ENCODE measurements at regions not wholly inside any gene's neighbourhood (a gene's known extent, or its start where the extent isn't known, plus 50 kb on each side); places are given as distances from the start of the nearest gene placed in this dataset.

- H2BK5ac ChIP-seq (ENCODE audit: insufficient read length, low read length): no peak overlapping the region
- H3K36me3 Mint-ChIP-seq (ENCODE audit: insufficient read depth in 1 of 3, low read depth in 3 of 3): peaks cover 5 to 19% (median 15%) of the 10 kb centered on the region in 3 experiments
- no peak overlapping the region for H3K4me3 Mint-ChIP-seq
- no peaks in the 10 kb centered on the region for H3K79me1 ChIP-seq (ENCODE audit: insufficient read depth, low read depth, low read length, poor library complexity, severe bottlenecking)
- no peak overlapping the region for H4K91ac ChIP-seq (ENCODE audit: insufficient read length, low read depth, low read length)
- H3K4me1 Mint-ChIP-seq: no peaks in the 10 kb centered on the region
- H3T11ph ChIP-seq (ENCODE audit: low read length): no peak overlapping the region
- H3K23me2 ChIP-seq (ENCODE audit: insufficient read length, low read depth, low read length, poor library complexity, severe bottlenecking): no peaks in the 10 kb centered on the region
- H3K9me3 ChIP-seq (ENCODE audit: control insufficient read depth, low read depth, low read length): no peaks in the 10 kb centered on the region
- no peak overlapping the region for H3K9ac ChIP-seq (ENCODE audit: extremely low read depth, insufficient read length, low read length)
- no peak overlapping the region for H3K4me2 ChIP-seq (ENCODE audit: insufficient read depth, insufficient read length, low read length)
- no peak overlapping the region for H2BK15ac ChIP-seq (ENCODE audit: low read depth, low read length)
- H3K4ac ChIP-seq (ENCODE audit: low read depth, low read length): no peak overlapping the region
- H4K5ac ChIP-seq (ENCODE audit: insufficient read length, low read depth, low read length): no peak overlapping the region
- H2BK20ac ChIP-seq (ENCODE audit: low read depth, low read length, poor library complexity, severe bottlenecking): no peak overlapping the region
- no peak for TF ChIP-seq CTCF (conservative IDR thresholded peaks at IDR 0.05)
- H4K8ac ChIP-seq (replicated peaks; ENCODE audit: insufficient read length, low read depth, low read length): no peak overlapping the region
- no peaks in the 10 kb centered on the region for H4K20me1 ChIP-seq (ENCODE audit: control insufficient read depth, insufficient read depth, insufficient read length)
- peaks cover 18% of the 10 kb centered on the region for H3K27me3 Mint-ChIP-seq (ENCODE audit: low read depth)
- H3K56ac ChIP-seq (ENCODE audit: insufficient read length, low read depth, low read length): no peak overlapping the region
- H3K27me3 ChIP-seq (ENCODE audit: insufficient read depth, low read length): no peaks in the 10 kb centered on the region
- H3K14ac ChIP-seq (ENCODE audit: insufficient read depth, low read length): no peak overlapping the region
- 0 out of 2 replicates have a peak, but pooled peaks cover 2% of the 10 kb centered on the region for H3K79me2 ChIP-seq (ENCODE audit: insufficient read depth, low read length)
- no peak overlapping the region for H3K27ac Mint-ChIP-seq
- no peak overlapping the region for H2BK12ac ChIP-seq (ENCODE audit: insufficient read length, low read depth, low read length)
- no peaks in the 10 kb centered on the region for H3K4me1 ChIP-seq (ENCODE audit: insufficient read depth, low read length)
- no peak overlapping the region for H3K27ac ChIP-seq (ENCODE audit: insufficient read length, low read depth, low read length)
- no peak overlapping the region for H3K18ac ChIP-seq (ENCODE audit: insufficient read length, low read depth, low read length)
- peaks cover 21 to 30% of the 10 kb centered on the region in 2 experiments for H3K9me3 Mint-ChIP-seq
- no peak overlapping the region for H2BK120ac ChIP-seq (ENCODE audit: low read depth, low read length, poor library complexity, severe bottlenecking)
- H3K23ac ChIP-seq (ENCODE audit: insufficient read length, low read depth, low read length): no peak overlapping the region
- H2AK5ac ChIP-seq (ENCODE audit: insufficient read length, low read length): no peak overlapping the region
- no peak overlapping the region for H2AFZ ChIP-seq (ENCODE audit: low read length)
- WGBS (ENCODE audit: extremely low coverage, insufficient read length, low lambda C conversion rate): no CpG with 5 or more reads among the region's 2 CpGs
- no peak for DNase-seq
These were observed 73.4 kb upstream of the FOXE1 start for GRCh38 chr9:97779608-97780007.
